Common myeloid progenitor, CD34-positive (primary cell): ENCODE measurements at regions not wholly inside any gene's neighbourhood (a gene's known extent, or its start where the extent isn't known, plus 50 kb on each side); places are given as distances from the start of the nearest gene placed in this dataset.

Experiments used
- CTCF ChIA-PET: fragments of 350-600 bp; sonication (Branson Sonifier 250); formaldehyde crosslinking; loops from one replicate; lab custom pipeline; 2021; ENCODE audit warnings: antibody characterized with exemption; lab: Charles Lee
- POLR2A ChIA-PET: fragments of 350-600 bp; sonication (Branson Sonifier 250); formaldehyde crosslinking; loops from one replicate; lab custom pipeline; 2021; ENCODE audit warnings: antibody characterized with exemption; lab: Charles Lee
- DNase-seq, 3 donors: peaks; one replicate each; pipeline versions ENCODE4 v3.0.0 to v3.0.0-alpha.2; 2013
- H3K27ac ChIP-seq, 2 experiments: 1 replicate in 1 of 2; 2 replicates in 1 of 2; pipeline ENCODE4 v1.7.0; 2013; ENCODE audit warnings: inconsistent platforms in 2 of 2, low read length in 2 of 2, mild to moderate bottlenecking in 2 of 2, low read depth in 1 of 2, moderate library complexity in 1 of 2; ENCODE audit not compliant: severe bottlenecking in 2 of 2, insufficient read depth in 1 of 2, poor library complexity in 1 of 2
- H3K27me3 ChIP-seq, 5 experiments: replicated peaks in 2 of 5; 1 replicate in 3 of 5; 2 replicates in 2 of 5; pipeline versions ENCODE4 v1.6.1 to v1.7.0; 2013; ENCODE audit warnings: low read length in 4 of 5, mild to moderate bottlenecking in 2 of 5, moderate library complexity in 2 of 5, inconsistent platforms in 1 of 5; ENCODE audit not compliant: insufficient read depth in 5 of 5, control insufficient read depth in 4 of 5
- H3K36me3 ChIP-seq, 4 experiments: 1 replicate in 2 of 4; 2 replicates in 2 of 4; pipeline versions ENCODE4 v1.6.1 to v1.7.0; 2013; ENCODE audit warnings: low read length in 3 of 4, control low read depth in 1 of 4, mild to moderate bottlenecking in 1 of 4; ENCODE audit not compliant: control insufficient read depth in 4 of 4, insufficient read depth in 4 of 4
- H3K4me1 ChIP-seq, 4 experiments: 1 replicate in 3 of 4; 2 replicates in 1 of 4; pipeline versions ENCODE4 v1.6.1 to v1.7.1; 2013; ENCODE audit warnings: low read length in 3 of 4, mild to moderate bottlenecking in 3 of 4, control low read depth in 1 of 4, inconsistent platforms in 1 of 4, moderate library complexity in 1 of 4; ENCODE audit not compliant: control insufficient read depth in 4 of 4, insufficient read depth in 4 of 4; ENCODE audit errors: control extremely low read depth in 1 of 4
- H3K4me3 ChIP-seq, 7 experiments: 1 replicate in 4 of 7; 2 replicates in 3 of 7; pipeline versions ENCODE4 v1.5.1 to v1.7.0; 2013; ENCODE audit warnings: mild to moderate bottlenecking in 7 of 7, low read length in 6 of 7, moderate library complexity in 6 of 7, inconsistent platforms in 2 of 7, low read depth in 2 of 7, control low read depth in 1 of 7; ENCODE audit not compliant: insufficient read depth in 4 of 7, control insufficient read depth in 1 of 7; ENCODE audit errors: extremely low read depth in 1 of 7
- H3K9me3 ChIP-seq, 5 experiments: 1 replicate in 4 of 5; 2 replicates in 1 of 5; pipeline versions ENCODE4 v1.6.1 to v1.7.1; 2013; ENCODE audit warnings: low read length in 4 of 5, mild to moderate bottlenecking in 2 of 5, inconsistent platforms in 1 of 5, low read depth in 1 of 5, moderate library complexity in 1 of 5; ENCODE audit not compliant: control insufficient read depth in 4 of 5, insufficient read depth in 2 of 5; ENCODE audit errors: control extremely low read depth in 1 of 5
- WGBS: methylation state at CpG from one replicate; pipeline ENCODE4 v1.1.5; 2013; ENCODE audit not compliant: insufficient coverage; 5-methylcytosine and 5-hydroxymethylcytosine counted together

- H3K36me3 ChIP-seq, result peaks cover 7 to 37% (median 17%) of the 10 kb centered on the region in 4 experiments
- H3K27me3 ChIP-seq, result no peaks in the 10 kb centered on the region
- H3K4me3 ChIP-seq, result no peak overlapping the region
- 93% methylated on average over 11 of the region's 12 CpGs for WGBS
- POLR2A ChIA-PET, result no interaction called here
- H3K27ac ChIP-seq, result no peak overlapping the region
- no peak for DNase-seq
- no peaks in the 10 kb centered on the region for H3K4me1 ChIP-seq
- peaks cover 0 to 9% (median 0%) of the 10 kb centered on the region in 5 experiments for H3K9me3 ChIP-seq
- CTCF ChIA-PET, result no interaction called here
These were observed 85.1 kb upstream of the ADAD1 start for GRCh38 chr4:122293374-122294365.

- Histone ChIP-seq H3K27ac (no peak overlapping the region), H3K9me3 (peaks cover 0 to 9% (median 0%) of the 10 kb centered on the region in 5 experiments), H3K27me3 (no peaks in the 10 kb centered on the region), H3K36me3 (peaks cover 5 to 28% (median 17%) of the 10 kb centered on the region in 4 experiments), H3K4me3 (no peak overlapping the region), H3K4me1 (no peaks in the 10 kb centered on the region)
- ChIA-PET POLR2A (no interaction called here), CTCF (interaction anchor here (1.0 kb wide), 1 partner anchor 398 kb away, joined by 4 read pairs; no protein-coding TSS in a partner anchor)
- DNase-seq, result no peak
- WGBS, result 80% methylated on average over 1 of the region's 1 CpG
These were observed 81.1 kb upstream of the ADAD1 start for GRCh38 chr4:122297694-122298093.

GRCh38 chr4:122300776-122301175 is 78.0 kb upstream of the ADAD1 start:
- Histone ChIP-seq H3K4me3 (no peak overlapping the region), H3K27me3 (no peaks in the 10 kb centered on the region), H3K4me1 (no peaks in the 10 kb centered on the region), H3K27ac (no peak overlapping the region), H3K9me3 (peaks cover 0 to 6% (median 0%) of the 10 kb centered on the region in 5 experiments), H3K36me3 (peaks cover 0 to 11% (median 4%) of the 10 kb centered on the region in 4 experiments)
- ChIA-PET CTCF (interaction anchor here (0.6 to 1.3 kb wide), 2 partner anchors 9 to 53 kb away, joined by 3 read pairs; no protein-coding TSS in a partner anchor), POLR2A (no interaction called here)
- DNase-seq, result peak in 2 of 3 donors; percentile 8 to 9

GRCh38 chr4:122305853-122306252 is 73.0 kb upstream of the ADAD1 start:
- Histone ChIP-seq H3K4me3 (no peak overlapping the region), H3K27me3 (no peaks in the 10 kb centered on the region), H3K4me1 (peaks cover 0 to 2% (median 0%) of the 10 kb centered on the region in 4 experiments), H3K36me3 (peaks cover 2 to 33% (median 8%) of the 10 kb centered on the region in 4 experiments), H3K27ac (no peak overlapping the region), H3K9me3 (no peaks in the 10 kb centered on the region)
- WGBS, result no CpG with 5 or more reads among the region's 1 CpG
- no peak for DNase-seq
- ChIA-PET POLR2A (no interaction called here), CTCF (no interaction called here)

GRCh38 chr4:122309988-122310626 is 68.7 kb upstream of the ADAD1 start:
- DNase-seq, result peak; percentile 7 to 33 (median 26)
- no peaks in the 10 kb centered on the region for H3K9me3 ChIP-seq
- ChIA-PET POLR2A (no interaction called here), CTCF (interaction anchor here (1.0 to 1.4 kb wide), 2 partner anchors 9 to 13 kb away, joined by 3 read pairs; no protein-coding TSS in a partner anchor)
- H3K36me3 ChIP-seq, result peaks cover 2 to 28% (median 10%) of the 10 kb centered on the region in 4 experiments
- no peak overlapping the region for H3K4me3 ChIP-seq
- WGBS, result 100% methylated on average over 1 of the region's 3 CpGs
- H3K27me3 ChIP-seq, result no peaks in the 10 kb centered on the region
- H3K4me1 ChIP-seq, result peaks cover 0 to 5% (median 0%) of the 10 kb centered on the region in 4 experiments
- H3K27ac ChIP-seq, result no peak overlapping the region

GRCh38 chr4:122313006-122313646 is 65.7 kb upstream of the ADAD1 start:
- CTCF ChIA-PET, result interaction anchor here (1.3 to 1.6 kb wide), 3 partner anchors 9 to 264 kb away, joined by 3 to 4 read pairs (median 3); no protein-coding TSS in a partner anchor
- no peak overlapping the region for H3K4me3 ChIP-seq
- POLR2A ChIA-PET, result interaction anchor here (0.6 to 1.6 kb wide), 2 partner anchors 316 to 609 kb away, joined by 4 to 5 read pairs; partner anchors contain the start of gene NUDT6
- WGBS, result no CpG with 5 or more reads among the region's 1 CpG
- peaks cover 0 to 5% (median 0%) of the 10 kb centered on the region in 4 experiments for H3K4me1 ChIP-seq
- peaks cover 6 to 38% (median 16%) of the 10 kb centered on the region in 4 experiments for H3K36me3 ChIP-seq
- H3K27me3 ChIP-seq, result no peaks in the 10 kb centered on the region
- H3K27ac ChIP-seq, result no peak overlapping the region
- DNase-seq, result no peak
- H3K9me3 ChIP-seq, result no peaks in the 10 kb centered on the region
